ENCODE measurements at regions not wholly inside any gene's neighbourhood (a gene's known extent, or its start where the extent isn't known, plus 50 kb on each side); places are given as distances from the start of the nearest gene placed in this dataset.

DNA sequence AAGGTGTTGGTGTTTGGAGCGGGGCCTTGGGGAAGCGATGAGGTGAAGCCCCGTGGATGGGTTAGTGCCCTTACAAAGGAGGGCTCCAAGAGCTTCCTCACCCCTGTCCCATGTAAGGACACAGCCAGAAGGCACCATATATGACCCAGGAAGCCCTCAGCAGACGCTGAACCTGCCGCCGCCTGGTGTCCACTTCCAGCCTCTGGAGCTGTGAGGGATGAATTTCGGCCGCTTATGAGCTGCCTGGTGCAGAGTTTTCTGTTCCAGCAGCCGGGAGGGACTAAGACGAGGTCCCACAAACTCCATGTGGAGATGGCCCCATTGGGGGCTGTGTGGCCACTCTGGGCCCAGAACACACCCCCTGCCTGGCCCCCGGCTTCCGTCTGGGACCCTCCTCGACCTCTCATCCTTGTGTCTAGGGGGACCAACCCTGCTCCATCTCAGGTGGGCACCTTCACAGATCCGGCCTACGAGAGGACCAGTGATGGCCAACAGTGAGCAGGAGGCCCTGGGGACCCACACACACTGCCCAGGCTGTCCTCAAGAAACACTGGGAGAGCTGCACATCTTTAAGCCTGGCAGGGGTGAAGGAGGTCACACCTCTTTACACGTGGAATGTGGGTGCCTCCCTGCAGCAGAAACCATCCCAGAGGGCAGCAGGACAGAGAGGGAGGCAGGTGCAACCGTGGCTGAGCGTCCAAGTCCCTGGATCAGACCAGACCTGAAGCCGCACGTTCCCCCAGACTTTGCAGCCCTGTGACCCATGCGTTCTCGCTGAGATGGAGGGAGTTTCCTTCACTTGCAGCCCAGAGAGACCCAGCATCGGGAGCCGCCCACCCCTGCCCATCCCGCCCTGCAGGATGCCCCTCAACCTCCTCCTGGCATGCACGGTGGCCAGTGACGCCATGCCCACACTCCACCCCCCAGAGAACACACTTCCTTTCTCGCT lies 96.1 kb downstream of the PDGFA start:
- DNase-seq (ENCODE audit: low read depth, low spot score): no peak

DNA sequence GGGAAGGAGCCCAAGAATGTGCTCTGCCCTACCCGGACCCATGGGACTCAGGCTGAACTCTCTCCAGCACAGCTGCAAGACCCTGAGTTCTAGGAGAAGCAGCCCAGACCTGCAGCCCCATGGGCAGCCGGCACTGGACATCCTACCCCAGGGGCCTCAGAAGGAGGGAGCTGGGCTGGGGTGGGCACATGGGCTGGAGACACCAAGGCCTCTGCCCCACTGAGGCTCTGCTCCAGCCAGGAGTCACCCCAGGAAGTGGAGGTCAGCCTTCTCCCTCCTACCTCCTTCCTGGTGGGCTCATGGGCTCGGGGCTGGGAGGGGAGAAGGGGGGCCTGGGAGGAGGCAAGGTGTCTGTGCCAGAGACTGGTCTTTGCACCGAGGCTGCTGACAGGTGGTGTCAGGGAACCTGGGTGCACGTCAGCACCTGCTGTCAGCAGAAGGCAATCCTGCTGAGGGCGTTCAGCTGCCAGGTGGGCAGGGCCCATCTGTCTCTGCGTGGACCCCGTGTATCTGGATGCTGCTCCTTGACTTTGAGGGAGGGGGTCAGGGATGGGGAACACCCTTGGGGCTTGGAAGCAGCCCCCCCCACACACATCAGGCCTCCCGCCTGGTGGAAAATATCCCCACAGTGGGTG lies 95.2 kb downstream of the PDGFA start:
- no peak for DNase-seq (ENCODE audit: low read depth, low spot score)

DNA sequence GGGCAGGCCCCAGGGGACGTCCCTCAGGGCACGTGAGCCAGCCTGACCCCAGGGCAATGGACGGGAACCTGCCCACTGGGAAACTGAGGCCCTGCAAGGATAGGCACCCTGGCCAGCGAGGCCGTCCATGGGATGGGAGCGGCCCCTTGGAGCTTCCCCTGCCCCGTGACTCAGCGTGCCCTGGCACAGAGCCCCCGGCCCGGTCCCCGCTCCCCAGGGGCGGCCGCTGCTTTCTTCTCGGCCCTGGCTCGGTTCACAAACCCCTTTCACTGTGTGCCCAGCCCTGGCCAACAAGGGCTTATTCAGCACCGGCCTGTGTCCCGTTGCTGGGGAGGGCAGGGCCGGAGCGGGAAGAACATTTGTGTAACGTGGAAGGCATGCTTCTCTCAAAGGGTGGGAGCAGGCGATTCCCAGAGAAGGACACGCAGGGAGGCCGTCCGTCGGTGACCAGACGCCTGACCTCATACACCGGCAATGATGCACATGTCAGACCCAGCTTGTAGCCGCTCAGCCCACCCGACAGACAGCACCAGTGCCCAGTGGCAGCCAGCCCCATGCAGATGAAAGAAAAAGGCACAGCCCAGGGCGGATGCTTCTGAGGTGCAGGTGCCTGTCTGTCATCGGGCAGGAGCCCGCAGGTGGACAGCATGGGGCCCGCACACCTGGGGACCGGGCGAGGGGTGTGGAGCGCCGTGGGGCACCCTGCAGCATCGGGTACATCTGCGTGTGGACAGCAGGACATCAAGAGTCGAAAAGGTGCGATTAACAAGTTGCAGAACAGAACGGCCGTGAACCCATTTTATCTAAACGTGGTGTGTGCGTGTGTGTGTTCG lies 94.5 kb downstream of the PDGFA start:
- no peak for DNase-seq (ENCODE audit: low read depth, low spot score)

DNA sequence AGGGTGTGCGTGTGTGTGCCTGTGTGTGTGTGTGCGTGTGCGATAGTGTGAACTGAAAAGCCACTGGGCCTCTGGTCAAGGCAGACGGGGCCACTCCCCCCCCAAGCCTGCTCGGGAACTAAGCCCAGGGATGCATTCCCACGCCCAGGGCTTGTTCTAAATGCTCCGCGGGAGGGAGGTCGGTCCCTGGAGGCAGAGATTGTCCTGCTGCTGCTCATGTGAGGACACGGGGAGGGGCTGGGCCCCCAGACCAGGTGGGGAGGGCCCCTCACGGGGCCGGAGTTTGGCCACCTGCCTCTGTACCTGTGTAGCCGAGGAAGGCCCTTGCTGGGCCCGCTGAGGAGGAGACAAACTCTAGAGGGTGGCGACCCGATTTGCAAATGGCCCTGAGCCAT lies 93.9 kb downstream of the PDGFA start:
- DNase-seq (ENCODE audit: low read depth, low spot score): no peak

DNA sequence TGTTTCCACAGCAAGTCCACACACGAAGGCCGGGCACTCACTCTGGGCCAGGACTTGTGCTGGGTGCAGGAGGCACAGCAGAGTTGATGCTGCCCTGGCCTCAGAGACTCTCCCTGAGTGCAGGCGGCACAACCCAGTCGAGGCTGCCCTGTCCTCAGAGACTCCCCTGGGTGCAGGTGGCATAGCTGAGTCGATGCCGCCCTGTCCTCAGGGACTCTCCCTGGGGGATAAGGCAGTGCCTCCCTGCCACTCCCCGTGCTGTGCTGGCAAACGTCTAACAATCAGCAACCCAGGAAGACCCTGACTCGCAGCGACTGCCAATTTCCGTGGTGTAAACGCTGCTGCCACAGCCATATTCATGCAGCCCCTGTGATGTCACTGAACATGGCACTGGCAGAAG lies 93.1 kb downstream of the PDGFA start:
- no peak for DNase-seq (ENCODE audit: low read depth, low spot score)

DNA sequence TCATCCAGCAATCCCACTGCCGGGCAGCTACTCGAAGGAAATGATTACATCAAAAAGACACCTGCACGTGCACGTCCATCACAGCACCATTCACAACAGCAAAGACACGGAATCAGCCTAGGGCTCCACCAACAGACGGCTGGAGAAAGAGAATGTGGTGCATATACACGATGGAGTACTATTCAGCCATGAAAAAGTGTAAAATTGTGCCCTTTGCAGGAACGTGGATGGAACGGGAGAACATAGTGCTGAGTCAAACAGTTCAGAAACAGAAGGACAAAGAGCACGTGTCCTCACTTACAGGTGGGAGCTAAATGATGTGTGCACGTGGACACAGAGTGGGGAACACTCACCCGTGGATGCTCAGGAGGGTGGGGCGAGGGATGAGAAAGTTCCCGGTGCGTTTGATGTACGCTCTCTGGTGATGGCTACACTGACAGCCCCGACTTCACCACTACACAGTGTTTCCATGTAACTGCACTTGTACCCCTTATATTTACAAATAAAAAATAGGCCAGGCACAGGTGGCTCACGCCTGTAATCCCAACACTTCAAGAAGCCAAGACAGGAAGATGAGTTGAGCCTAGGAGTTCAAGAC lies 92.0 kb downstream of the PDGFA start:
- no peak for DNase-seq (ENCODE audit: low read depth, low spot score)

DNA sequence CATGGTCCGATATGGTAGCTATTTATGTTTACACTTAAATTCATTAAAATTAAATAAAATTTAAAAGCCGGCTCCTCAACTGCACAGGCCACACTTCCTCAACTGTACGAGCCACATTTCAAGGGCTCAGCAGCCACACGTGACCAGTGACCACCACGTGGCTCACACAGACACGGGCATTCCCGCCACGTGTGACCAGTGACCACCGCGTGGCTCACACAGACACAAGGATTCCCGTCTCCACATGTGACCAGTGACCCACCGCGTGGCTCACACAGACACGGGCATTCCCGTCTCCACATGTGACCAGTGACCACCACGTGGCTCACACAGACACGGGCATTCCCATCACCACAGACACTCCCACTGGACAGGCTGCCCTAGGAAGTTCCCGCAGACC lies 91.3 kb downstream of the PDGFA start:
- no peak for DNase-seq (ENCODE audit: low read depth, low spot score)

DNA sequence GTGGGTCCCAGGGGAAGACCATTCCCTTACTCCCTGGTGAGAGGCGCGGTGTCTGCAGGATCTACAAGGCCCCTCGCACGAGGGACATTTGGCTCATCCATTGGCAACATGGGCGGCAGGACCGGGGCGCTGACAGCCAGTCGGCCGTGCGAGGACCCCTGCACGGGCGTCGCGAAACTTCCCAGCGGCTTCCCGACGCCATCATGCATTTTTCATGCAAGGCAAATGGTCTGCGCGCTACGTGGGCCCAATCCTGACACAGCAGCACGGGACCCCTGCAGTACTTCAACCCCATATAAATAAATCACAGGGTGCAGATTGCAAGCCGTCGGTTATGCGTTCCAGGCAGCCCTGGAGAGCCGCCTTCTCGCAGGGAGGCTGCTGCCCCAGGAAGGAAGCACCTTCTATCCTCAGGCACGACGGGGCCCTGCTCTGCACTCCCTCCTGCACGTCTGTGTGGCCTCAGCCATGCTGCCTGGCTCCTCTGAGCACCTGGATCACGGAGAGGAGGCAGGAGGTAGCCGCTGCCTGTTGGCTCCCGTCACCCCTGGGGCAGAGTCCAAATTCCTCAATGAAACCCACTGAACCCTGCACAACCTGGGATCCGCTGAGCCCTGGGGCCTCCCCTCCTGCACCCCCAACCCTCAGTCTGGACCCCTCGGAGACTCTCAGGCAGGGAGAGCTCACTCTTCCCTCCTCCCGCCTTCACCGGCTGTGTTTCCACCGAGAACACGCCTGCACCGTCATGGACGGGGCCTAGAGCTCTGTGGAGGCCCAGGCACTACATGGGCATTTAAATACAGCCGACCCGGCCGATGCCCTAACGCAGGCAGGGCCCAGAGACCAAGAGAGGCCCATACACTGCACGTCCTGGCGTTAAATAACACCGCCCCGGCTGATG lies 90.5 kb downstream of the PDGFA start:
- no peak for DNase-seq (ENCODE audit: low read depth, low spot score)

DNA sequence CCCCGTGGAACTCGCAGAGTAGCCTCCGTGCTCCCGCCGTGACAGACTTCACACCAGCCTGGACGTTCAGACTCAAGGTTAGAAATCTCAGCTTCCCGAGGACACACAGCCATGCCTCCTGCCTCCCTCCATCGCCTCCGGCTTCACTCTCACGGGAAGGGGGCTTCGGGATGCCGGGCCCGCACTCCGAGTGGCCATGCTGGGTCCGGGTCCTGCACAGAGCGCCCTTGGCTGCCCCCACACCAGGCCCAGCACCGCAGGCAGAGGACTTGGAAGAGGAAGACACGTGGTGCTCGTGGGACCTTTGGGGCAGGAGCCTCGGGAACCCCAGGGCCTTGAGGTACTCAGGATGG lies 89.8 kb downstream of the PDGFA start:
- DNase-seq (ENCODE audit: low read depth, low spot score): no peak

DNA sequence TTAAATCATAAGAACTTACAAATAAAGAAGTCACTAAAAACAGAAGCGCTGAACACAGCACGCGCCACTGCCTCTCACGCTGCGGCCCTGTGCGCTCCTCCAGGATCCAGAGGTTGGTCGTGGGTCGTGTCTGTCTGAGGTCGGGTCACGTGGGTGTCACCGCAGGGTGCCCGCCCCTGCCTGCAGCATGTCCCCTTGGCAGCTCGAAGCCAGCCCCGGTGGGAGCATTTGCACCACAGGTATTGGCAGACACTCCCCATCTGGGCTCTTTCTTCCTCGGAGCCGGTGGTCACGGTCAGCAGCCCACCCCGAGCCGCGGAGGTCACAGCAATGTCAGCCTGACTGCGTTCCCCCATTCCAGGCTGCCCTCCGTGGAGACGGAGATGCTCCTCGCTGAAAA lies 88.6 kb downstream of the PDGFA start:
- DNase-seq (ENCODE audit: low read depth, low spot score): no peak

DNA sequence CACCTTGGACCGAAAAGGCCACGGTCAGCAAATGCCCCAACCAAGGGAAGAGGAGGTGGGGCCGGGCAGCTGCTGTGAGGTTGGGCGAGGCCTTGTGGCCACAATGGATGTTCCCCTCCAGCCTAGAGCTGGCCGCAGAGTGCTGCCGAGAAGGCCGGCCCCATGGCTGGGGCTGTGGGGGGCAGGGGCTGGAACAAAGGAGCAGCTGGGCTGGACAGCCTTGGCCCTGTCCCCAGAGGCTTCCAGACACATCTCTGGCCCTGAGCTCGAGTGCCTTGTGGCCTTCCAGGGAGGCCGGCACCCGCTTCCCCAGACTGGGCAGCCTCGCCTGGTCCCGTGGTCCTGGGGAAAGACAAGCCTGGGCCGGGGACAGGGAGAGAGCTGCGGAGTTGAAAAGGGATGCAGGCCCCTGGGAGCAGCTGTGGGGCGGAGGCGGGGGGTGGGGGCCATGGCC lies 88.0 kb downstream of the PDGFA start:
- no peak for DNase-seq (ENCODE audit: low read depth, low spot score)

DNA sequence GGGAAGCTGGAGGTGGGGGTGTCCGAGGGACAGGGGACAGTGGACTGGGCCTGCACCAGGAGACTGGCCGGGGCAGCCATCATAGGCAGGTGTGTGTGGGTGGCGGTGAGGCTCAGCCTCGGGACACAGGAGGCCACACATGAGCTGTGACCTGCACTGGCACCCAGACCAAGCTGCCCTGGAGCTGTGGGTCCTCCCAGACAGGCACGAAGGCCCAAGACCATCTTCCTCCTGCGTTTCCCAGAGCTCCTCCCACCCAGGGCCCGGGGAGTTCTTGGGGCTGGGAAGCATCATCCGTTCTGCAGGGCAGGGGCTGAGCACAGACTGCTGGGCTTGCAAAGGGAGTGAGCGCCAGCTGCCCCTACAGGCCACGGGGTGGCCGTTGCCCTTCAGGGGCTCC lies 87.4 kb downstream of the PDGFA start:
- no peak for DNase-seq (ENCODE audit: low read depth, low spot score)

DNA sequence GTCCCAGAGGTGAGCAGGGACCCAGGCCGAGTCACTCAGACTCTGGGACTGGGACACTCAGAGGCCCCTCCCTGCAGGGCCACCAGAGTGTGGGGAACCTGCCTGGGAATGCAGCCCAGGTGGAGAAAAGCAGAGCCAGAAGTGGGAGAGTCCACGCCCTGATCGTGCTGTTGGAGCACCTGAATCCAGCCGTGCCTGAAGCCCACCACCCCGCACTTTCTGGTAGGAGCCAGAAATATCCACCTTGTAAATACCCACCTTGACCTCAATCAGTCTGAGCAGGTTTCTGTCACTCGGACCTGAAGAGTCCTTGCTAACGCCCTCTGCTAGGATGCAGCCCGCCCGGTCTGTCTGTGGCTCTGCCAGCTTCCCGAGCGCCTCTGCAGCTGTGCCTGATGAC lies 86.7 kb downstream of the PDGFA start:
- DNase-seq (ENCODE audit: low read depth, low spot score): no peak

DNA sequence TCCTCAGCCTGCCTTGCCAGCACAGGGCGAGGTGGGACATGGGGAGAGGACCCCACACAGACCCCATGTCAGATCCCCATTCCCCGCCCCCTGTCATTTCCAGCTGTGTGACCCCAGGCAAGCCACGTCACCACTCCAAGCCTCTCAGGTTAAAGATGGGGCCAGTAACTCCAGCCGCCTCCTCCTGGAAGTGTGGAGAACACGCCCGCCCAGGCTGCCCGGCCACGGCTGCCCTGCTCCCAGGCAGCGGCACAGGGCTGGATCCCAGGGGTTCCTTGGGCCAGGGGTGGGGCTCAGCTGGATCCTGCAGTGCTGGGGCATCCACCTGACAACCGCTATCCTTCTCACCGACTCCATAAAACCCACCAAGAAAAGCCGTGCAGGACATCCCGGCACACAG lies 86.1 kb downstream of the PDGFA start:
- DNase-seq (ENCODE audit: low read depth, low spot score): no peak

DNA sequence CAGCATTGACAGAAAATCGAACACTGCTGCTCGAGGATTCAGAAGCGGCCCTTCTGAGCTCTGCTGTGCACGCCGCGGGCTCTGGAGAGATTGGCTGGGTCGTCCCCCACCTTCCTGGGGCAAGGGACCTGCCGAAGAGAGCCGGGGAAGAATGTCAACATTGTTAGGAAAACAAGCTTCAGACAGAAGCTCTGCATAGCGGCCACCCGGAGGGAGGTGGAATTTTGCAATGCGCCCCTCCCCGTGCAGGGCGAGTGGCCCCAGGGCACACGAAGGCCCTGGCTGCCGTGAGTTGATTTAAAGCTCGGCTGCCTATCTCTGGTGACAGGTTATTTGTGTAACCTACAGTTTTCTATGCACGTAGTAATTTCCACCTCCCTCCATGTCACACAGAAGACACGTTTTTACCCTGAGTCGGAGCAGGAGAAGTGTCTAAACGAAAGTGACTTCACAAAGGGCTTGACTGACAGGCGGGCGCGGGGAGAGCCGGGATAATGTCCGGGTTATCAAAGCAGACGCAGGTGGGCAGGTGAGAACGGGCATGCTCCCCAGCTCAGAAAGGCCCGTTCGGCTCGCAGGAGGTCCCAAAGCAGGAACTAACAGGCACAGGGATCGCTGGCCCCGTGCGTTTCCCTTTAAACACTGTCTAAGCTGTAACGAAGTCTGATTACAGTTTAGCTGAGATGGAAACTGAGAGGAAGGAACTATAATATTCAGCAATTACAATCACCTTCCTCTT lies 84.6 kb downstream of the PDGFA start:
- no peak for DNase-seq (ENCODE audit: low read depth, low spot score)

DNA sequence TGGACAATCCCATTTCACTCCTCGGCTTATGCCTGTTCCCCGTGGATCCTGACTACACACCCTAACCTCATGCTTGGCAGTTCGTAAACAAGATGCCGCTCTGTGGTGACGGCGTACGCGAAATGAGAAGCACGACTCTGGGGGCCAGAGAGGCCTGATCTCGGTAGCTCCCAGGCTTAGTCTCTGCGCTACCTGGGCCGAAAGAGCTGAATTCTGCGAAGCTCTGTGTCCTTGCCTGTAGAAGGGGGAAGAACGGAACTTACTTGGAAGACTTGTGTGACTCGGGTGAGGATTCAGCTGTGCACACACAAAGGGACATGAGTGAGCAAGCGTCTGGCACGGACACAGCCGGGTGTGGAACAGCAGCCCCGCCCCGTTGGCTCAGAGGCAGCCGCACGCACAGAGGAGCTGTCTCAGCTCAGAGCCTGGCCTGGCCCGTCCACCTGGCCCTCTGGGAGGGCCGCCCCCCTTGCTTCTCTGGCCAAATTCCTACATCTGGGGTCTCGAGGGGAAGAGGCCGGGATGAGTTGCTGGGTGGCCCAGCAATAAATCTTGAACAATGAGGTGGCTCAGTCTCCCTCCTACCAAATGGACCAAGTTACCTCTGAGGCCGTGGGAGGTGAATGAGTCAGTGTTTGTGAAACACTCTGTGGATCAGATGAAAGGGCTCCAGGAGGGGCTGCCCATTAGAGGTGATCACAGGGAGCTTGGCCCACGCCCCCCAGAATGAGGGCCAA lies 83.8 kb downstream of the PDGFA start:
- DNase-seq (ENCODE audit: low read depth, low spot score): no peak

DNA sequence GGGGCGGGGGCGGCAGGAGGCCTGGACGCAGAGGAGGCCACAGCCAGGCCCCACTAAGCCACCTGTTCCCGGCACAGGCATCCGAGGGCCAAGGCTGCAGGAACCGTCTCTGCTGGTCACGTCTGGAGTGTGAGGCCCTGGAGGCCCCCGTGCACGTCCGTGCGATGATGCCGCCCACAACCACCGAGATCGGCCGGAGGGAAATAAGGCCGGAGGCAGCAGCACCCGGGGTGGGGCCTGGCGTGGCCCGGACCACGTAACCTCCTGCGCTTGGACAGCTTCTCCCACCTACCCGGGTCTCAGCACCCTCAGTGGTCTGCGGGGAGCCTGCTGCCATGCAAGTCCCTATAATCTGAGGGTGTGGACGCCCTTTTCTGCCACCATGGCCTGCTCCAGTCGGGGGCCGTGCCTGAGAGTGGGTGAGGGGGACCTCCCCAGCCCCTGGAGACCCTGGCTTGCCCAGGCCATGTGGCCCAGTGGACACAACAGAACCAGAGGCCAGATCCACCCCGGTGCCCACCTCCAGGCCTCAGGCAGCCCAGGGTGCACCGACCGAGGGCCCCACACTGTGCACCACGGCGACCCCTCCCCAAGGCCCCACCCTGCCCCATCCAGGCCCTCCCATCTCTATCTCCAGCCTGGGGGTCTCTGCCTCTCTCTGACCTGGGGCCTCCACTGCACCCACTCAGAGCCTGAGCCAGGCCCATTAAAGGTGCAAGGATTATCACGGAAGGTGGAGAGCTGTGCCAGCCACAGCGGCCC lies 83.1 kb downstream of the PDGFA start:
- DNase-seq (ENCODE audit: low read depth, low spot score): no peak

DNA sequence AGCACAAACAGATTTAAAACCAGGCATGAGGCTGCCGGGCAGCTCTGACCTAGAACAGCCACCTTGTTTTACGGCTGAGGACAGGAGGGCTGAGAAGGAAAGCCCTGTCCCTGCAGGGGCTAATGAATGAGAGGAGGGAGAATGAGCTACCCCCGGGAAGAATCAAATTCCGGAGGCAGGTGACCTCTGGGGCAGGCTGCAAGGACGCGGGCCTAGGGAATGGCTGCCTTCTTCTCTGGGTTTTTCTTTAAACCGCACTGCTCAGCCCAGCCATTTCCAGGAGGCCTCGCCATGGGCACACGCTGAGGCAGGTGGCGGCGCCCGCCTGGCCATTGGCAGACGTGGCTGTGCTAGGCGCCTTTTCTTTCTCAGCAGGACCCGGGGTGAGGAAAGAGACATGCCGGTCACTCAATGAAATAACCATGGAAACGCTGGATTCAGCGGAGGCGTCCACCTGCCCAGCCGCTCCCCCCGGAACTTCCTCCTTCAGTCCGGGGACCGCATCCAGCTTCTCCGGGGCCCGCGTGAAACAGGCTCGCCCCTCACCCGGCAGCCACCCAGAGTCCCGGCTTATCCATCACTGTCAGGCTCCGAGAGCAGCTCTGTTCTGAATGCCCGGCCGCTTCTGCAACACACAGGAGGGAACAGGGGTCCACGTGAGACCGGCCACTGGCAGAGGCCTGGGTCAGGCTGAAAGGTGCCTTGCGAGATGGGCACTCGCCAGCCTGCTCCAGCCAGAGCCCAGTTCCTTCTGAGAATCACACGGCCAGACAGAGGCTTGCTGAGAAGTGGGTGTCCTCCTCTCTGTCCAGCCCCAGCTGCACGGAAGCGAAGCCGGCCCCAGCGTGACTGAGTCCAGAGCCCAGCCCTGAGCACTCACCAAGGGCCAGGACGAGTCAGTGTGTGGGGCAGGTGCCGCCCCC lies 82.1 kb downstream of the PDGFA start:
- no peak for DNase-seq (ENCODE audit: low read depth, low spot score)
